Panc1 (cell line): ENCODE measurements at regions not wholly inside any gene's neighbourhood (a gene's known extent, or its start where the extent isn't known, plus 50 kb on each side); places are given as distances from the start of the nearest gene placed in this dataset.

ENCODE experiments used
- ATAC-seq: fragments of 200-7000 bp; cut with Tn5 transposase; 2 replicates; pipeline ENCODE4 v1.9.1; 2020; ENCODE audit warnings: mild to moderate bottlenecking, moderate library complexity
- BruUV-seq: library from RNA; stranded (reverse); fragments of 400-500 nt; replicated peaks from 2 replicates; lab custom pipeline; 2021; lab: Mats Ljungman, UMichigan
- CTCF ChIA-PET: fragments of 300-600 bp; sonication (Branson Sonifier 250); formaldehyde crosslinking; loops from one replicate; lab custom pipeline; 2022; ENCODE audit warnings: antibody characterized with exemption; lab: Charles Lee
- POLR2A ChIA-PET: fragments of 300-600 bp; sonication (Branson Sonifier 250); formaldehyde crosslinking; loops from one replicate; lab custom pipeline; 2022; ENCODE audit warnings: antibody characterized with exemption; lab: Charles Lee
- DNase-seq: peaks from one replicate; pipeline ENCODE4 v3.0.0-alpha.2; 2010; ENCODE audit warnings: low read depth, low spot score
- H3K27ac ChIP-seq: 2 replicates; pipeline ENCODE4 v1.5.1; 2011; ENCODE audit warnings: mild to moderate bottlenecking, low read length, inconsistent platforms
- H3K27me3 ChIP-seq: fragments of 200-500 bp; sonication (Bioruptor generic); 2 replicates; pipeline ENCODE4 v1.6.0; 2014; ENCODE audit warnings: low read length, inconsistent platforms; ENCODE audit not compliant: control insufficient read depth, insufficient read depth
- H3K36me3 ChIP-seq: fragments of 200-500 bp; sonication (Bioruptor generic); 2 replicates; pipeline ENCODE4 v1.5.1; 2014; ENCODE audit warnings: inconsistent platforms, mild to moderate bottlenecking, low read length, moderate library complexity; ENCODE audit not compliant: control insufficient read depth, insufficient read depth
- H3K4me1 ChIP-seq: 2 replicates; pipeline ENCODE4 v1.5.1; 2011; ENCODE audit warnings: inconsistent platforms, mild to moderate bottlenecking, low read length, moderate library complexity; ENCODE audit not compliant: control insufficient read depth, insufficient read depth
- H3K4me3 ChIP-seq, 2 experiments: 2 replicates each; pipeline ENCODE4 v1.5.1; 2011 to 2012; ENCODE audit warnings: low read depth in 2 of 2, low read length in 2 of 2, mild to moderate bottlenecking in 2 of 2, inconsistent platforms in 1 of 2, moderate library complexity in 1 of 2
- H3K9me3 ChIP-seq: fragments of 200-500 bp; sonication (Bioruptor generic); 2 replicates; pipeline ENCODE4 v1.5.1; 2014; ENCODE audit warnings: low read depth, mild to moderate bottlenecking, inconsistent platforms, low read length, moderate library complexity; ENCODE audit not compliant: control insufficient read depth, insufficient read depth
- CTCF ChIP-seq: fragments of 450-650 bp; IDR thresholded peaks from 2 replicates; pipeline ENCODE4 v1.5.1; 2017; ENCODE audit warnings: mild to moderate bottlenecking
- POLR2AphosphoS5 ChIP-seq: IDR thresholded peaks from 2 replicates; pipeline ENCODE4 v1.6.1; 2012; ENCODE audit warnings: mild to moderate bottlenecking, low read depth, low read length, moderate library complexity
- REST ChIP-seq, 2 experiments: IDR thresholded peaks; 2 replicates each; pipeline ENCODE4 v1.6.1; 2011 to 2012; ENCODE audit warnings: low read depth in 2 of 2, control low read depth in 1 of 2, low read length in 1 of 2, mild to moderate bottlenecking in 1 of 2, moderate library complexity in 1 of 2; ENCODE audit not compliant: insufficient read depth in 1 of 2
- SIN3A ChIP-seq: IDR thresholded peaks from 2 replicates; pipeline ENCODE4 v1.6.1; 2012; ENCODE audit warnings: low read depth, mild to moderate bottlenecking, low read length, moderate library complexity, borderline replicate concordance; ENCODE audit not compliant: insufficient read depth
- TCF7L2 ChIP-seq: IDR thresholded peaks from 2 replicates; pipeline ENCODE4 v1.6.1; 2011; ENCODE audit warnings: mild to moderate bottlenecking, low read depth, low read length, inconsistent platforms
- in situ Hi-C: cut with HindIII; loops from 2 replicates; pipeline ENCODE4 v1.10.0; 2016; ENCODE audit warnings: low sequenced_read_pairs, low pct_unique_long_range_greater_than_20kb
- intact Hi-C: fragments of 100-400 bp; cut with micrococcal nuclease; formaldehyde crosslinking; loops from one replicate; pipeline ENCODE4 v1.10.0; 2022; ENCODE audit not compliant: unreplicated experiment

- CTCF ChIA-PET = no interaction called here
- no peak for DNase-seq
- H3K4me1 ChIP-seq = no peaks in the 10 kb centered on the region
- intact Hi-C loops (no loop called here), in situ Hi-C loops (no loop called here)
- H3K27ac ChIP-seq = no peak overlapping the region
- H3K36me3 ChIP-seq = no peaks in the 10 kb centered on the region
- no peak for ATAC-seq
- H3K4me3 ChIP-seq = no peak overlapping the region
- no peak for TF ChIP-seq REST (IDR thresholded peaks at IDR 0.05; ENCODE audit: insufficient read depth in 1 of 2, low read depth in 2 of 2, low read length in 1 of 2)
- no peak for TF ChIP-seq SIN3A
- no peak for TF ChIP-seq TCF7L2
- no peak for TF ChIP-seq POLR2AphosphoS5
- TF ChIP-seq CTCF = no peak
- BruUV-seq = no TSS peak
- H3K9me3 ChIP-seq = no peaks in the 10 kb centered on the region
- H3K27me3 ChIP-seq = peaks cover 4% of the 10 kb centered on the region; the same call in 1 of the 2 replicates
- POLR2A ChIA-PET = no interaction called here
Observed at GRCh38 chr5:76025790-76026189, 57.4 kb upstream of the SV2C start.

GRCh38 chr5:76025069-76025468, 58.1 kb upstream of the SV2C start:
- in situ Hi-C loops (no loop called here), intact Hi-C loops (no loop called here)
- Histone ChIP-seq H3K4me3 (no peak overlapping the region), H3K9me3 (no peaks in the 10 kb centered on the region), H3K4me1 (no peaks in the 10 kb centered on the region), H3K27ac (no peak overlapping the region), H3K36me3 (no peaks in the 10 kb centered on the region), H3K27me3 (peaks cover 4% of the 10 kb centered on the region; the same call in 1 of the 2 replicates)
- DNase-seq (no peak), ATAC-seq (no peak)
- ChIA-PET POLR2A (no interaction called here), CTCF (no interaction called here)
- TF ChIP-seq TCF7L2 (no peak), POLR2AphosphoS5 (no peak), REST (IDR thresholded peaks at IDR 0.05; ENCODE audit: insufficient read depth in 1 of 2, low read depth in 2 of 2, low read length in 1 of 2) (no peak), CTCF (no peak), SIN3A (no peak)
- no TSS peak for BruUV-seq
